ENCODE measurements at regions not wholly inside any gene's neighbourhood (a gene's known extent, or its start where the extent isn't known, plus 50 kb on each side); places are given as distances from the start of the nearest gene placed in this dataset.
A peak's percentile ranks its signal among the peaks of the same experiment; 100 is the strongest.

GRCh38 chr1:177838907-177839485, 130.9 kb downstream of the SEC16B start:
- no peak for DNase-seq

GRCh38 chr1:177833631-177834030, 136.2 kb downstream of the SEC16B start:
- DNase-seq: no peak

- no peak for DNase-seq
Observed at GRCh38 chr1:177830531-177831135, 139.2 kb downstream of the SEC16B start.

- no peak for DNase-seq
Observed at GRCh38 chr1:177825276-177825901, 144.5 kb downstream of the SEC16B start.

GRCh38 chr1:177824508-177824982, 145.3 kb downstream of the SEC16B start:
- no peak for DNase-seq

- no peak for DNase-seq
Observed at GRCh38 chr1:177820213-177820612, 149.6 kb downstream of the SEC16B start.

- DNase-seq: peak; percentile 73
Observed at GRCh38 chr1:177817937-177818875, 151.7 kb downstream of the SEC16B start.

- no peak for DNase-seq
Observed at GRCh38 chr1:177812650-177813049, 157.2 kb downstream of the SEC16B start.

- no peak for DNase-seq
Observed at GRCh38 chr1:177812144-177812543, 157.7 kb downstream of the SEC16B start.

- no peak for DNase-seq
Observed at GRCh38 chr1:177811429-177811828, 158.4 kb downstream of the SEC16B start.

GRCh38 chr1:177809819-177810218, 160.0 kb downstream of the SEC16B start:
- DNase-seq: peak; percentile 100

GRCh38 chr1:177802304-177802703, 167.6 kb downstream of the SEC16B start:
- no peak for DNase-seq

GRCh38 chr1:177801790-177802189, 168.1 kb downstream of the SEC16B start:
- no peak for DNase-seq

- DNase-seq: peak; percentile 87
Observed at GRCh38 chr1:177800400-177801088, 169.3 kb downstream of the SEC16B start.

- DNase-seq: no peak
Observed at GRCh38 chr1:177799746-177800145, 170.1 kb downstream of the SEC16B start.

GRCh38 chr1:177798614-177799013, 171.2 kb downstream of the SEC16B start:
- no peak for DNase-seq

GRCh38 chr1:177796561-177796960, 173.3 kb downstream of the SEC16B start:
- no peak for DNase-seq

- DNase-seq: no peak
Observed at GRCh38 chr1:177794376-177794991, 175.4 kb downstream of the SEC16B start.

GRCh38 chr1:177793900-177794299, 176.0 kb downstream of the SEC16B start:
- no peak for DNase-seq

GRCh38 chr1:177790566-177790965, 179.3 kb downstream of the SEC16B start:
- no peak for DNase-seq

- no peak for DNase-seq
Observed at GRCh38 chr1:177789956-177790355, 179.9 kb downstream of the SEC16B start.

- no peak for DNase-seq
Observed at GRCh38 chr1:177786176-177786745, 183.6 kb downstream of the SEC16B start.
